SW 1271 (cell line): ENCODE measurements at regions not wholly inside any gene's neighbourhood (a gene's known extent, or its start where the extent isn't known, plus 50 kb on each side); places are given as distances from the start of the nearest gene placed in this dataset.

Experiments
- DNase-seq, 2 experiments: peaks; one replicate each; lab custom pipeline; 2025; lab: John Stamatoyannopoulos, UW

DNA sequence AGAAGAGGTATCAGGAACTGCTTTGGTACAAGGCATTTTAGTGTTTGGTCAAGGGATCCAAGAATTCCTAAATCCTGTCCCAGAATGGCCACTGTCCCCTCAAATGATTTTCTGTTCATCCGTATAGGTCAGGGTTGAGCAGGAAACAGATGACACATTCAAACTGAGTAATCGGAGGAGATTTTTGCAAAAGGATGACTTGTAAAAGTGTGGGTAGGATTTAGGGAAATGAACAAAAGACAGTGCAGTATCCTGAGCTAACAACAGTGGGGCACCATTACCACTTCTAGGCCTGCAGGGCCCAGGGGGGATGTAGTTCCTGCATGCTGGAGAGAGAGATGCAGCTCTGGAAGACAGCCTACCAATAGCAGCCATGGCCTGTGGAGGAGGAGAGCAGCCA is 290.1 kb downstream of the ZSWIM6 start:
- DNase-seq, result no peak

DNA sequence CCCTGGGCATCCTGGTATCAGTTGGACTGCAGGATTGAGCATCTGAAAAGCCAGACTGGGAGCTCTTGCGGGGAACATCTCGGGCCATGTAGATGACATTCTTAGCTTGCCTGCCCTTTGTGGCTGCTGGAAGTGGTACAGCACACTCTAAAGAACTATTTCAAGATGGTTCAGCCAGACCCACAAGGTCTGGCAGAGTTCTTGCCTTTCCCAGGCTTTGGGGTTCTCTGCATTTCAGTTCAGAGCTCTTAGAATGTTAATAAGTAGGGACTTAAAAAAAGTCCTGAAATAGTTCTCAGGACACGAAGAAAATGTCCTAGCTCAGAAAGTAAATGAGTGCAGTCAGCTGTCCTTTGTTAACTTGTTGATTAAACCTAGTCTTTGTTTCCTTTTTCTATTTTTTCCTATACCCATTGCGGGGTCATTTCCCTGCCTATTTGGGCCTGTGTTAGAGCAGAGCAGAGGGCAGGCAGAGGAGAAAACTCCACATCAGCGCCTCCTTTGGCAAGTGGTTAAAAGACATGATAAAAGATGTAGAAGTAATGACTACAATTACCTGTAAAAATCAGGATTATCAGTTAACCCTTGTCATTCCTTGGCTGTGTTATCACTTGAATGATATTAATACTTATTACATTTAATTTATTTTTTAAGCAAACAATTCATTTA is 291.5 kb downstream of the ZSWIM6 start:
- no peak for DNase-seq

GRCh38 chr5:61624553-61625136 is 292.6 kb downstream of the ZSWIM6 start:
- no peak for DNase-seq

GRCh38 chr5:61625137-61625561 is 293.1 kb downstream of the ZSWIM6 start:
- DNase-seq, result no peak

DNA sequence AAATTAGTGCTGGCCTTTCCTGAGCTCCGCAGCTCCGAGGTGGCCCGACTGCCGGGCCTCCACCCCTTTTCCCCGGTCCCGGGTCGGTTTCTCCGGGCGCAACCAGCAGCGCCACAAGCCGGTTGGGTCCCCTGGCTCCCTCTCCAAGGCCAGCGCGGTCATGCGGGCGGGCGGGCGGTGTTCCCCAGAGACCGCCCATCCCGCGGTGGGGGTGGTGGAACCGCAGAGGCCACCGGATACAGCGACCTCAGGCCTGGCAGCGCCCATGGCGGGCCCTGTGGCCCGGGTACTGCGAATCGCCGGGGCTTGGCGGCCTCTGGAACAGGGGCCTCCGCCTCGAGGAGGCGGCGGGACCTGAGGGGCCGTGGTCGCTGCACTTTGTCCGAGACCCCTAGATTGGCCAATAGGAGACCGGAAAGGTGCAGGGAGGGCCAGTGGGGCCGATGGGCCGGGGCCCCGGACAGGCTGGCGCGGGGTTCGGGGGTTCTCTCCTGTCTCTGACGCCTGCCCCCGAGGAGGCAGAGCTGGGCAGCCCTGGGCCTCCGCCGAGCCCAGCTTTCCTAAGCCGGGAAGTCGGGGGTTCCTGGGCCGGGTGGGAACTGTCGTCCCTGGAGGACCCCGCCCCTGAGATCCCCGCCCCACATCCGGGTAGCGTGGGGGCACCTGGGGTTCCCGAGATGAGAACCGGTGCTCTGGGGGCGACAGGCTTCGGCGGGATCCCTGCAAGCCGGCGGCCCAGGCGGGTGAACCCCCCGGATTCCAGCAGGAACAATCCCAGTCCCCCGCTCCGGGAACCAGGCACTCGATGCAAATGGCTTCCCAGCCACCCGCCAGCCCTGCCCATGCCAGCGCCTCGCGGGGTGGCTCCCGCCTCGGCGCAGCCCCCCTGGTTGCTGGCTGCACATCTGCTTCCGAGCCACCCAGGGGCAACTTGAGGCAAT is 293.9 kb downstream of the ZSWIM6 start:
- DNase-seq, result no peak

GRCh38 chr5:61626639-61627282 is 294.7 kb downstream of the ZSWIM6 start:
- no peak for DNase-seq

DNA sequence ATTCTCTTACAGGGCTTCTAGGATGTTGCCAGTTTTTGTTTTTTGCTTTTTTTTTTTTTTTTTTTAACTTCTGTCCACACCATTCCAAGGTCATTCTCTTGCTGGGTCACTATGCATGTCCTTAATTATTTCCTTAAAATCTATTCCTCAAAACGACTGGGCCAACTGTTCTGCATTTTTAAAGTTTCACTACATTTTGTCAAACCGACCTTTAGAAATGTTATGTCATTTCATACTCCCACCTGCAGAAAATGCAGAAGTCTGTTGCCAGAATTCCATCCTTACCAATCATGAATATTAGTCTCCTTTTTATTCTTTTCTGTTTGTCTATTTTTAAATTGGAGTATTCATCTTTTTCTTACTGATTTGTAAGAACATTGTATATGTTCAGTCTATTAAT is 295.5 kb downstream of the ZSWIM6 start:
- DNase-seq, result no peak

GRCh38 chr5:61630908-61631307 is 298.9 kb downstream of the ZSWIM6 start:
- no peak for DNase-seq

DNA sequence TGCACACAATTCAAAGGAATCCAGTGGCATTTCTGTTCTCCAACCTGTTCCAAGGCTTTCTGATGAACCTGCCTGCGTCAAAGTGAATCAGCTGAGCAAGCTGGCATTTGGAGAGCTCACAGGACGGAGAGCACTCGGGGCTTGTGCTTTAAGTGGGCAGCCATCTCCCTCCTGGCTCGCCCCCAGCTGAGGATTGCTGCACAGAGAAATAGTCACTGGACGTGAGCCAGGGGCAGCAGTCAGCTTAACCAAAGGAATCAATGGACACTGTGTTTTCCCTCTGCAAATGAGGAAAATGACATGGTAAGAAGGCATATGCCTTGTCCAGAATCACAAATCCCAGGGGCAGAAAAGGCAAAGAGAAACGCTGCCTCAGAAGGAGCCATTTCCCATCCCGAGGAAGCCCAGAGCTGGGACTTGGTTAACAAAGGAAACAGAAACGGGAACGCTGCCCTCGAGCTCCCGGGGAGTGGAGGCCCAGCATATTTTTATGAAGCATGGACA is 299.4 kb downstream of the ZSWIM6 start:
- no peak for DNase-seq

GRCh38 chr5:61632064-61632463 is 300.0 kb downstream of the ZSWIM6 start:
- no peak for DNase-seq

DNA sequence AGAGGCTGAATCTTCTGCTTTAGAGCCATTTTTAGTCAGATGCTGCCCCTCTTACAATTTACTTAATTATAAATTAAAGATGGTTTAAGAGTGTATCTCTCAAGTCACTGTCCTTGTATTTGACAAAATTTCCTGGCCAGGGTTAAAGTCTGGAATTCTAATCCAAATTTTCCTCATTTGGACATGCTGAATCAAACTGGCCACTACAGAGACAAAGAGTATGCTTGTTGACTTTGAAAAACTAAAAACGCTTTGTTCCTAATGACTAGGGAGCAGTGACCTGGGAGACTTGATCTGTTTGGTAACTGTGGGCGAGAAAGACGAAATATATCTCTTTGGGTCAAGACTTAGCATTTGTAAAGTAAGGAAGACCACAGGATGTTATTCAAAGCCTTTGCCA is 303.2 kb downstream of the ZSWIM6 start:
- DNase-seq, result no peak

DNA sequence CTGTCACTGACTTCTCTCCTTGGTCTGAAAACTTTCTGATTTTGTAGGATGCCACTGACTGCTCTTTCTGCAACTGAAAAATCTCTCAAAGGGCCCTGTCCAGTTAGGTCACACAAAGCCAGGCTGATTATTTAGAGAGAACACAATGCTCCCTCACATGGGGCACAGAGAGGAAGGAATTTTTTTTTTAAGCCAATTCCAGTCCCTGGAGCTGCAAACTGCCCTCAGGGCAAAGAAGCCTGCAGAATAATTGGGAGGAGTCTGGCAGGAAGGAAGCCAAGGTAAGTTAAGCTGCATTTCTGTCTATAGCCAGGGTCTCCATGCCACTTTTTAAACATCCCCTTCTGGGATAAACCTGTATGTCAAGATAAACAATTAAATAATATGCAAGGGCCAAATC is 305.5 kb downstream of the ZSWIM6 start:
- DNase-seq, result no peak

DNA sequence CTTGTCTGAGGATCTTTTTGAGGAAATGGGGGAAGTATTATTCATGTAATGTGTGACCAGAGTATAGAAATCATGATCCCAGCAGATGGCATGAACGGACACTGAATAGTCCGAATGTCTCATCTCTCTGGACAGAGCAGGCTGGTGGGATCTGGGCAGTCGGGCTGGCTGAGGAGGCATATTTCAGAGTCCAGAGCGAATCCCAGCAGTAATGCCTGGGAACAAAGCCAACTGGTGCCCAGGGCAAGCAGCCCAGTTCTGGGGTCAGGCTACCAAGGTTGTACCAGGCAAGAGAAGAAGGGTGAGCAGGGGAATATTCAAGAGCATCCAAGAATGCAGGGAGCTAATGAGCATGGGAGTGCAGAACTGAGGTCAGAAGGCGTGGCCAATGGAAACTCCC is 306.4 kb downstream of the ZSWIM6 start:
- no peak for DNase-seq

DNA sequence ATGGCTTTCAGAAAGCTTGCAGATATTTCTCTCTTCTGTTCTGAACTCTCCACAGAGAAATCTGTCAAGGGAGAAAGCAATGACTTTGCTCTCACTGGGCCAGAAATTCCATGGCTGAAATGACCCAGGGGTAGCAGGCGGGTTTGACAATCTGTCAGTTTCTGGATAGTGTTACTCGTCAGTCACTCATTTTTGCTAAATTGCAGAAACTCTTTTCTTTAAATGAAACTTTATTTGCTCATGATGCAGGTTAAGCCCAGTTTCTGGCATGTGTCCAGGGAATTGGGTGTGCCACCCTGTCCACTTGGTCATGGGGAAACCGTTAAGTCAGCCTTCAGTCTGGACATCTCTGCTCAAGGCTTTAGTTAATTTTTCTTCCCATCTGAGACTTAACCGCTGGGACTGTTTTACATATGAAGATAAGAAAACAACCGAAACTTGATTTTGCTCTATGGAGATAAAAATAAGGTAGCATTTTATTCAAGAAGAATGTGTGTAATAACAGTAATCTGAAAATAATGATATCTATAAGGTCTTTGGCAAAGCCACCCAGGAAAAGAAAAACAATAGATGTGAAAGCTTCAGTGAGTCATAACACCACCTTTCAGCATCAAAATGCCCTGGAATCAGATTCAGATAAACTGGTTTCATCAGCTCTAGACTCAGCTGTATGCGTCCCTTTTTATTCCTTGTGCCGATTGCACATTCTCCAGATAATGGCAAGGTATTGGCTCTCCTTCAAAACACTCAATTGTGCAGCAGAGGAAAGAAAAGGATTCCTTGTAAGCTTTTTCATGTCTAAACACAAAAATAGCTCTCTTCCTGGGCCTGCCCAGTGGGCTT is 308.3 kb downstream of the ZSWIM6 start:
- no peak for DNase-seq

- DNase-seq, result peak in 1 of 2 experiments; percentile 28
These were observed 309.9 kb downstream of the ZSWIM6 start for GRCh38 chr5:61641748-61642565.

GRCh38 chr5:61647672-61648071 is 315.6 kb downstream of the ZSWIM6 start:
- DNase-seq, result no peak

- DNase-seq, result no peak
These were observed 317.2 kb downstream of the ZSWIM6 start for GRCh38 chr5:61649231-61649630.

DNA sequence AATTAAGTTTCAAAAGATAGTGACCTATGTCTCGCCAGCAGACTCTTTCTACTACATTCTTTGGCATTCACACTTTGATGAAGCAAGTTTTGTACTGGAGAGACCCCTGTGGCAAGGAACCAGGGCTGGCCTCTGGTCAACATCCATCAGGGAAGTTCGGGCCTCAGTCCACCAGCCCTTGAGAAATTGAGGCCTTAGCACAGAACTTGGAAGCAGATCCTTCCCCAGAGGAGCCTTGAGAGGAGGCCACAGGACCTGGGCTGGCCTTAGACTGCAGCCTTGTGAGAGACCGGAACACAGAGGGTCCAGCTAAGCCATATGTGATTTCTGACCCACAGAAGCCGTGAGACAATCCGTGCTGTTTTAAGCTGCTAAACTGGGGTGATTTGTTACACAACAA is 317.9 kb downstream of the ZSWIM6 start:
- DNase-seq, result no peak

GRCh38 chr5:61650661-61651060 is 318.6 kb downstream of the ZSWIM6 start:
- no peak for DNase-seq

GRCh38 chr5:61651195-61651594 is 319.1 kb downstream of the ZSWIM6 start:
- DNase-seq, result no peak
